HepG2 (cell line): ENCODE measurements at regions not wholly inside any gene's neighbourhood (a gene's known extent, or its start where the extent isn't known, plus 50 kb on each side); places are given as distances from the start of the nearest gene placed in this dataset.

ENCODE experiments used
- CHD2 ChIP-seq: IDR thresholded peaks from 2 replicates; pipeline ENCODE4 v1.6.1; 2011; ENCODE audit warnings: low read depth, low read length, improper control_type of control experiment
- CTCF ChIP-seq: sonication (generic); formaldehyde crosslinking; IDR thresholded peaks from 2 replicates; pipeline ENCODE4 v1.5.0; 2020; ENCODE audit warnings: mild to moderate bottlenecking, missing genetic modification reagents, moderate library complexity
- FOSL1 ChIP-seq: sonication (generic); formaldehyde crosslinking; IDR thresholded peaks from 2 replicates; pipeline ENCODE4 v1.9.0; 2021; ENCODE audit warnings: missing genetic modification reagents, borderline replicate concordance
- HMG20B ChIP-seq: conservative IDR thresholded peaks from 2 replicates; pipeline ENCODE4 v1.6.1; 2016; ENCODE audit warnings: missing genetic modification reagents, missing compliant biosample characterization
- HNF4A ChIP-seq: sonication (generic); formaldehyde crosslinking; IDR thresholded peaks from 2 replicates; pipeline ENCODE4 v1.4.0; 2020; ENCODE audit warnings: missing genetic modification reagents
- MAFK ChIP-seq, 2 experiments: IDR thresholded peaks in 1 of 2; conservative IDR thresholded peaks in 1 of 2; 2 replicates each; pipeline ENCODE4 v1.6.1; 2011; ENCODE audit warnings: improper control_type of control experiment in 2 of 2, low read length in 2 of 2
- MEF2D ChIP-seq: sonication (generic); formaldehyde crosslinking; IDR thresholded peaks from 2 replicates; pipeline ENCODE4 v1.5.1; 2020; ENCODE audit warnings: mild to moderate bottlenecking, missing genetic modification reagents
- SUZ12 ChIP-seq: fragments of 150-350 bp; IDR thresholded peaks from 2 replicates; pipeline ENCODE4 v1.6.1; 2014; ENCODE audit warnings: low read depth, low read length
- TARDBP ChIP-seq: sonication (generic); formaldehyde crosslinking; IDR thresholded peaks from 2 replicates; pipeline ENCODE4 v1.8.0; 2022; ENCODE audit warnings: mild to moderate bottlenecking, missing genetic modification reagents
- ZNF646 ChIP-seq: sonication (generic); formaldehyde crosslinking; IDR thresholded peaks from 2 replicates; pipeline ENCODE4 v1.9.0; 2021; ENCODE audit warnings: mild to moderate bottlenecking, missing genetic modification reagents

- TF ChIP-seq ZNF646 (no peak), TARDBP (CRISPR knock-in tag) (no peak), MEF2D (CRISPR knock-in tag) (no peak), CHD2 (no peak), CTCF (CRISPR knock-in tag) (no peak), HNF4A (no peak), HMG20B (CRISPR knock-in tag) (no peak), FOSL1 (CRISPR knock-in tag) (no peak), MAFK (conservative IDR thresholded peaks at IDR 0.05 in 1 of 2, IDR thresholded peaks at IDR 0.05 in 1 of 2; ENCODE audit: low read length in 2 of 2) (no peak), SUZ12 (no peak)
Observed at GRCh38 chr5:51582871-51583394, 199.7 kb downstream of the ISL1 start.
